RCC 7860 (cell line): ENCODE measurements at regions not wholly inside any gene's neighbourhood (a gene's known extent, or its start where the extent isn't known, plus 50 kb on each side); places are given as distances from the start of the nearest gene placed in this dataset.

ENCODE experiments used
- DNase-seq: peaks from one replicate; pipeline ENCODE4 v3.0.0-alpha.2; 2015; ENCODE audit warnings: low spot score
- FAIRE-seq: peaks from 2 replicates; lab custom pipeline; 2012; peaks lifted over from hg19 to GRCh38; lab: Jason Lieb, UNC

DNA sequence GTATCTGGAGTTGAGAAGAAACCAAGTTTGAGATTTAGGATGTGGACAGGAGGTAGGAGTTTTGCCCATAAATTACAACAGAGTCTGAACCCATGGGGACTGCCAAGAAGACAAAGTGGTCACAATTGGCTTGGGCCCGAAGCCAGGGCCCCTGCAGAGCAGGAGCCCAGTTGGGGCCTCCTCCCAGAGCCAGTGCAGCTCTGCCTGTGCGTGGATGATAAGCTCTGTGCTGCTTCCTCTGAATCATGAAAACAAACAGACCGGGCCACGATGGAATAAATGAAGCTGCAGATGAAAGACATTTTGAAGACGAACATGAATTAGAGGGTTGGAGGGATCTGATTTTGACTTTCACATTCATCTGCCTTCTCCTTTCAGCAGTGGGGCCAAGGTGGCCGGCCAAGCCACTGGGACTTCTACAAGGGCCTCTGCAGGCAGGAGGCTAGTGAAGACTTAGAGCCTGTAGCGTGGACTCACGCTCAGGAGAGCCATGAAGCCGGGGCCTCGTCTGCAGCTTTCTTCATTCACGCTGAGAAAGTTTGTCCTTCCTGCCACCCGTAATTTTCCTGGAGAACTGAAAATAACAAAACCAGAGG lies 156.8 kb upstream of the LYZL1 start:
- no peak for FAIRE-seq
- DNase-seq: no peak

DNA sequence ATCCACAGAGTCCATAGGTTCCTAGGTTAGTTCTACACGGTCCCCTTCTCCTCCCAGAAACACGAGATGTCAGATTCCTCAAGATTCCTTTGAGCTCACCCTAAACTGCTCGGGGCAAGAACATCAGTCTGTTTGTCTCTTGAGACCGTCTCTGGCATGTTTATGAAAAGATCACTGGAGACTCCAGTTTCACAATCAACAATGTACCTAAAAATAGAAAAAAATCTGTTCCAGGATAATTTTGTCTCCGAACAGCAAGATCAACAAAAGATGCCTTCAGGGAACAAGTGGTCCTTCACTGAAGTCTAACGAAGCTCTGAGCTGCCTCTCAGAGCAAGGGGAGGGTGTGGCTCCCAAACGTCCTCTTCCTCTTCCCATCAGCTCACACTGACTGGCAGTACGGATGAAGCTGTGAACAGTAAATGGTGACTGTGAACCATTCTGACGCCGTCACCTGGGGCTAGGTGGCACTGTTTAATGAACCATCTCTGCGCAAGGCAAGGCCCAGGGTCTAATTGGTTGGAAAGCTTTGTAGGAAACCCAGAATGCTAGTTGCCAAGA lies 156.2 kb upstream of the LYZL1 start:
- FAIRE-seq (no peak), DNase-seq (no peak)

DNA sequence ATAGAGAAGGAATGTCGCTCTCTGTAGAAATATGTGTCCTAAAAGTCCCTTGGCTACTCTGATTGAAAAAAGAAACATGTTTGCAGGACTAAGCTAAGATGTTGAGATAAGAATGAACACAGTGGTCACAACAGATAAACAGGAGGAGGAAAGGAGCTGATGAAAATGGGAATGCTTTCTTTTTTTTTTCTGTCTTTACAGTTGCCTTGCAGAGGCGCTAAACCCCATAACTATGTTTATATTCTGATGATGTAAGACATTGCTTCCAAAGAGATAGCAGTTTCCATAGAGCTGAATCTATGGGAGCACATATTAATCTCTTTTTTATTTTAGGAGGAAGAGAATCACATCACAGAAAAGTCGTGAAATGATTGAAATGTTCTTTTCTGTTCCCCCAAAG lies 153.5 kb upstream of the LYZL1 start:
- FAIRE-seq (no peak), DNase-seq (no peak)

- FAIRE-seq: no peak
- no peak for DNase-seq
Measured at GRCh38 chr10:29136411-29136810, 152.5 kb upstream of the LYZL1 start.

DNA sequence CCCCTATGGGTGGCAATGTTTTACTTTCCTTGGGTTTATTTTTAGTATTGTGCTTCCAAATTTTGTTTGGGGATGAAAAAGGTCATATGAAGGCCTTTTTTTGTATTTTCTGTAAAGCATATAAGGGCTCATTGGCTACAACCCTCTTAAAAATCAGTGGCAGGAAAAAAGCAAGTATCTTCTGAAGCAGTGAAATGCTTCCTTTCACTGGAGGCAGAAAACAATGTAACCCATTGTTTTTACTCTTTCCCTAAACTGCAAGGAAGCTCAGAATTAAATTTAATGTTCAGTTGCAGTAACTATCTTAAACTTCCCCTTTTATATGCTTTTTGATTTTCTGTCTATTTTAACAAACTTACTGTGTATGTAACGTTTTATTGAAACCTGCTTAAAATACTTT lies 148.7 kb upstream of the LYZL1 start:
- no peak for FAIRE-seq

DNA sequence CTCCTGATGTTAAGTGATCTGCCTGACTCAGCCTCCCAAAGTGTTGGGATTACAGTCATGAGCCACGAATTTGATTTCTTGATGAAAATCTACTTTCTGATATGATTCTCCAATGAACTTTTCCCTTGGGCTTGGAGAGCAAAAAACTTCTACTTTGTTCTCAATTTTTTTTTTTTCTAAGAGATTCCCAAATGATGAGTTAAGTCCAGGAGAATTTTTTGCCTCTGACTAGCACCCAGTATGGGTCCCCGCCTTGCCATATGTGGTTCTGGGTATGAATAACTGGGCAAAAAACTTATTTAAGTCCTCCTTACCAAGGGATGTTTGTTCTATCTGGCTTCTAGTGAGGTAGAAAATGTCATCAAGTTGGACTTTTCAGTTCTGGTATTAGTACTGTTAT lies 147.9 kb upstream of the LYZL1 start:
- FAIRE-seq (peak; percentile 94), DNase-seq (peak; percentile 89)

More for the DNA sequence above, 148.7 kb upstream of the LYZL1 start:
- no peak for DNase-seq

DNA sequence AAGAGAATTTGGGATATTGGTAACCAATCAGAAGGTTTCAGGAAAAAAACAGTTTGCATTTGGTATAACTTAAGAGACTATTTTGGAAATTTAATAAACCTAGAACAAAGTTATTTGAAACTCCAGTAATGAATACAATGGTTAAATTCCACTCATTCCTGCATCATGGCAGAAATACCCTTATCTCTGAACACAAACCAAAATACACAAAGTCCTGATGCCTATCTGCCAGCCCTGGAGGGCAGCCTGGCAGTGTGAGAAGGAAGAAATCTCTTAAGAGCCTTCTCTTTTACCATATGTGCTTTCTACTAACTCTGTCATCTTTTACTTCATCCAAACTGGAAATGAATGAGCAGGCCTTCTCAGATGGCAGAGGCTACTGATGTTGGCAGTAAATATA lies 147.1 kb upstream of the LYZL1 start:
- DNase-seq (peak; percentile 66), FAIRE-seq (no peak)

GRCh38 chr10:29142516-29143314 lies 146.2 kb upstream of the LYZL1 start:
- no peak for DNase-seq
- no peak for FAIRE-seq

DNA sequence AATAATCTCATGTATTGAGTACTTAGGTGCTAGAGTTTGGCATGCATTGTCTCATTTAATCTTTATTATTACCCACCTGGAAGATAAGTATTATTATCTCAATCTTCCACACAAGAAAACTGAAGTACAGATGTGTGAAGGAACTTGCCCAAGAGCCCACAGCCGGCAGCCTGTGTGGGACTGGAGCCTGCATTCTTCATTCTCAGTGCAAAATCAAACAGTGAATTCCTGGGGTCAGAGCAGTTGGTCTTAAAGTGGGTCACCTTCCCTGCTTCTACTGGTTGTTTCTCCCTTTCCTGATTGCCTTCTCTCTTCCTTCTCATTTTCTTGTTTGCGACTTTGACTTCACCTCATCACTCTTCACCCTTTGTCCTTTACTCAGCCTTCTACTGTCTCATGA lies 144.7 kb upstream of the LYZL1 start:
- DNase-seq (no peak), FAIRE-seq (no peak)

- no peak for FAIRE-seq
- no peak for DNase-seq
Measured at GRCh38 chr10:29146311-29147100, 142.4 kb upstream of the LYZL1 start.

DNA sequence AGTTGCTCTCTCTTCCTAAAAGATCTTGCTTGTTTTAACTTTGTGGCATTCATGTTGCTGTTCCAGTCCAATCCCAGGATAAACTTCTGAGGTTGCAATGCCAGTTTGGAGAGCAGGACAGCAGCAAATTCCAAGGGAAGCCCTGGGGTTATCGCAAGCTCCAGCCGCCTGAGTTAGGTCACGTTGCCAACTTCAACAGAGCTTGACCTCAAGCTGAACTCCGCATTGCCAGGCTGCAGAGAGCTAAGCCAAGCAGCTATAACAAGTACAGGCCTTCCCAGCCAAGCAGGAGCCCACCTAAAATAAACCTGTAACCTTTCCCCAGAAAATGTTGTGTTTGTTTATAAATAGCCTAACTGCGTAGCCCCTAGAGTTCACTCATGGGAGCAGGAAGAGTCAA lies 138.9 kb upstream of the LYZL1 start:
- FAIRE-seq (peak; percentile 81), DNase-seq (peak; percentile 54)

DNA sequence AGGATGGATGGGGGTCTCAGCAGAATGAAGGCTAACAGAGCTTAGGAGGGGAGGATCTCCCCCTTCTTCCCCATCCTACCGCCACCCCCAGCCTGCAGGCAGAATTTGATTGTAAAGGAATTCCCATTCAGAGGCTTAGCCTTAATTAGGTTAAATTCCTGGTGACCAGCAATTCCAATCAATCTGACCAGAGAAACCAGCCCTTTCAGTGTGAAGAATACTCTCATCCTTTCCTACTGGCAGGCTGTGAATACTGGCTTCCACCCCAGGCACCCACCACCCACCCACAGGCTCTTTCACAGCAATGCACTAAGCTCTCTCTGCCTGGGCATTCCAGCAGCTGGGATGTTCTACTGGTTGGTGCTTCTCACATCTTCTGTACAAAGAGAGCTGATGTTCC lies 137.9 kb upstream of the LYZL1 start:
- DNase-seq: no peak
- FAIRE-seq: no peak

DNA sequence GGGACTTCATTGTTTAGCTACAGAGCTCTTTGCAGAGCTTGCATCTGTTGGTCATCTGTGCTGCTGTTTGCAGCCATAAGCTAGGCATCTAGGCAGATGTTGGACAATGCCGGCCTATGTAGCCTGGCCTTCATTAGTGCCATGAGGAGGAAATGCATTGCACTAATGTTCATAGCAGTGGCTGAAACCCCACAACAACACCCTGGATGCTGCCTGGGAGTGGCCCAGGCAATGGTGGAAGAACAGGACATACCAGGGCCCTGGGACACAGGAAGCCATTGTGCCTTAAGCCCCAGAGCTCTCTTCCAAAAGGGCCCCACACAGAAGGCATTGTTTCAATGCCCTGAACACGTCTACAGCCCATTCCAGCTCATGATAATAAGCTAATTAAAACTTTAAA lies 131.5 kb upstream of the LYZL1 start:
- no peak for FAIRE-seq
- DNase-seq: no peak

GRCh38 chr10:29158066-29158465 lies 130.8 kb upstream of the LYZL1 start:
- FAIRE-seq (no peak), DNase-seq (no peak)

DNA sequence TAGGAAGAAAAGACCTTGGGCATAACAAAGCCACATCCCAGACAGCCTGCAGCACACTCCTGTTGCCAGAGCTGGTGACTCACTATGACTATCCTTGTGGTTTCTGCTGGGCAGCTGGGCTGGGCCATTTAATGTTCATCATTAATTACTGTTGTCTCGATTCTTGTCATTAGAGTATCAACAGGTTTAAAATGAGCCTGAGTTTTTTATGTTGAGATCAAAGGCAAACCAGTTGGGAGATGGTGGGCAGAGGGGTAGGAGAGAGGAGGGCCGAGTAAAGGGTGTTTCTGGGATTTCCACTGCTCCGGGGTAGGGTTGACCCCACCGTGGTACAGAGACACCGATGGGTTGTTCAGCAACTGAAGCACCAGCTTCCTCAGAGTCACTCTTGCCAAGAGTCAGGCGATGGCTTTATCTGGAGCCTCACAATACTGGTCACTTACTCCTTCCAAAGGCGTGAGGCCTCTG lies 128.7 kb upstream of the LYZL1 start:
- peak; percentile 93 for DNase-seq

DNA sequence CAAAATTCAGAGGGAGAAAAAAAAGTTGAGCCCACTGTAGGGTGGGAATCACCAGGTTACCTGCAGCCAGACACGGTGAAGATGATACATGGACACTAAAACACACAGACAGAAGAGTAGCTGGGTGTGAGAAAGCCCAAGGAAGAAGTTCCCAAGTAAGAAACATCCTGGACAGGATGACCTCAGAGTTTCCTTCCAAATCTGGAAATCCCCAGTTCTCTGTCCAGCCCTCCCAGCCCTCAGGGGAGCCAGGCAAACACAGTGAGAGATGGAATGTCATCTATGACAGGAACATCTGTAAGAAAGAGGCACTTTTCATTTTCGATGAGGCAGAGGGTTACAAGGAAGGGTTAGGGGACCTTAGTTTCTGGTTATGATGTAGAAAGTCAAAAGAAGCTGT lies 125.1 kb upstream of the LYZL1 start:
- FAIRE-seq (peak; percentile 77), DNase-seq (peak; percentile 72)

More for the DNA sequence above, 128.7 kb upstream of the LYZL1 start:
- peak; percentile 97 for FAIRE-seq

DNA sequence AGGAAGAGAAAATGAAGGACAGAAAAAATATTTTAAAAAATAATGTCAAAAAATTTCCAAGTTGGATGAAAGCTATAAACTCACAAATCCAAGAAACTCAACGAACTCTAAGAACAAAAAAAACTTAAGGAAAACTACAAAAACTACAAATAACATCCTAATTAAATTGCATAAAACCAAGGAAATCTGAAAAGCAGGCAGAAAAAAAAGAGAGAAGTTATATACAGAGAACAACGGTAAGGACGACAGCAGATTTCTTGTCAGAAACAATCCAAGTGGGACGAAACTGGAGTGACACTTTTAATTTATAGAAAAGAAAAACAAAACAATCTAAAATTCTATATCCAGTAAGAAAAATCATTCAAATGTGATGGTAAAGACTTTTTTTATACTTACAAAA lies 122.2 kb upstream of the LYZL1 start:
- FAIRE-seq (no peak), DNase-seq (no peak)

DNA sequence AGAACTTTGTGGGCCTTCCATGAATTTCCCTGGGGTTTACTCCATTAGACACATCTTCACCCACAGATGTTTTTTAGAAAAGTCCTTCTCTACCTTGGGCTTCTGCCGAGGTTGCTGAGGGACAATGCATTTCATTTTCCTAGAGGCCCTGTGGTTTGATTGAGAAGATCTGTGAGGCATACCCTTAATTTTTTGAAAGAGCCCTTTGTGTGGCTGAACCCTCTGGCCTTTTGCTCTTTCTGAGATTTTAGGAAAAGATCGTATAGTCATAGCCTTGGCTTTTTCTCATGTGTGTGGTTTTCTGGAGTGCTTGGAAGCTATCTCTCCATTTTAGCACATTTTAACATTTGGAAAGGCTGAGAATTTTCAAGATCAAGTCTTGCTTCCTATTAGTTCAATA lies 119.8 kb upstream of the LYZL1 start:
- DNase-seq: no peak
- FAIRE-seq: no peak

GRCh38 chr10:29171717-29172116 lies 117.2 kb upstream of the LYZL1 start:
- DNase-seq (no peak), FAIRE-seq (no peak)

DNA sequence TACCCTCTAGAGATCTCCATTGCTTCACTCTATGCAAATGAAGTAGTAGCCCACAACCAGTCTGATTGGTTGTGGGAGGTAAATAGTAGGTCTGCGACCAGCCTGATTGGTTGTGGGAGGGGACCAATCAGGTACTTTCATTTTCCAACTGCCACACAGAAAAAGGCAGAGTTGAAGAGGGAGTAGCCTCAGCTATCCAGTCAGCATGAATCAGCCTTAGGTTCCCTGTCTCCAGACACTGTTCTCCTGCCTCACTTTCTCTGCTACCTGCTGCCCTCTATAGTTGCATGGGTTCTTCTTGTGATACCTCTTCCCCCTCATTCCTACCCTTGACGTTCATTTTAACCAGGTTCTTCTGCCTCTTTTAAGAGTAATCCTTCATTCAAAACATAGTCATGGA lies 114.5 kb upstream of the LYZL1 start:
- FAIRE-seq: no peak
- peak; percentile 47 for DNase-seq
